HFF-Myc (cell line): ENCODE measurements at regions not wholly inside any gene's neighbourhood (a gene's known extent, or its start where the extent isn't known, plus 50 kb on each side); places are given as distances from the start of the nearest gene placed in this dataset.

Source experiments
- DNase-seq: peaks from one replicate; pipeline ENCODE4 v3.0.0-alpha.2; 2011; ENCODE audit warnings: low read depth; ENCODE audit errors: extremely low read depth
- H3K4me3 ChIP-seq: replicated peaks from 2 replicates; pipeline ENCODE4 v1.5.1; 2011; ENCODE audit warnings: low read depth, mild to moderate bottlenecking, control low read depth, low read length
- TF ChIP-seq, protein P1 (sequence below): IDR thresholded peaks from 2 replicates; pipeline ENCODE4 v1.5.1; 2012; ENCODE audit warnings: mild to moderate bottlenecking, low read depth, low read length, control low read depth; ENCODE audit errors: missing control alignments

DNA sequence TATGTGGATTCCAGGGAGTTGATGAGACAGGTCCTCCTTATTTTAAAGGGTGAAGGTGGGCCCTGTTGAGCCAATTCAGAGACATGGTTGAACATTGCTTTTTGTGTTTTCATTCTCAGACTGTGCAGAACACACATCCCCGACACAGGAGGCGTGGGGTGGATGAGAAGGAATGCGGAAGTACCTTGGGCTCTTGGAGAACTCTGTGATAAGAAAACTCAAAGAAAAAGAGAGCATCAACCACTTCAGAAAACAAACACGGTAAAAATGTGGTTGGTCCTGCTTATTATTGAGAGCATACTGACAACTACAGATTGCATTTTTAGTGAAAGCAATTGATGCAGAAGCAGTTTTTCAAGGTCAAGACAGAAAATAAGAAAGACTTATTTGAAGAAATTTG lies 659.8 kb downstream of the IRX1 start:
- TF ChIP-seq, protein P1, sequence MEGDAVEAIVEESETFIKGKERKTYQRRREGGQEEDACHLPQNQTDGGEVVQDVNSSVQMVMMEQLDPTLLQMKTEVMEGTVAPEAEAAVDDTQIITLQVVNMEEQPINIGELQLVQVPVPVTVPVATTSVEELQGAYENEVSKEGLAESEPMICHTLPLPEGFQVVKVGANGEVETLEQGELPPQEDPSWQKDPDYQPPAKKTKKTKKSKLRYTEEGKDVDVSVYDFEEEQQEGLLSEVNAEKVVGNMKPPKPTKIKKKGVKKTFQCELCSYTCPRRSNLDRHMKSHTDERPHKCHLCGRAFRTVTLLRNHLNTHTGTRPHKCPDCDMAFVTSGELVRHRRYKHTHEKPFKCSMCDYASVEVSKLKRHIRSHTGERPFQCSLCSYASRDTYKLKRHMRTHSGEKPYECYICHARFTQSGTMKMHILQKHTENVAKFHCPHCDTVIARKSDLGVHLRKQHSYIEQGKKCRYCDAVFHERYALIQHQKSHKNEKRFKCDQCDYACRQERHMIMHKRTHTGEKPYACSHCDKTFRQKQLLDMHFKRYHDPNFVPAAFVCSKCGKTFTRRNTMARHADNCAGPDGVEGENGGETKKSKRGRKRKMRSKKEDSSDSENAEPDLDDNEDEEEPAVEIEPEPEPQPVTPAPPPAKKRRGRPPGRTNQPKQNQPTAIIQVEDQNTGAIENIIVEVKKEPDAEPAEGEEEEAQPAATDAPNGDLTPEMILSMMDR = no peak
- no peak overlapping the region for H3K4me3 ChIP-seq

DNA sequence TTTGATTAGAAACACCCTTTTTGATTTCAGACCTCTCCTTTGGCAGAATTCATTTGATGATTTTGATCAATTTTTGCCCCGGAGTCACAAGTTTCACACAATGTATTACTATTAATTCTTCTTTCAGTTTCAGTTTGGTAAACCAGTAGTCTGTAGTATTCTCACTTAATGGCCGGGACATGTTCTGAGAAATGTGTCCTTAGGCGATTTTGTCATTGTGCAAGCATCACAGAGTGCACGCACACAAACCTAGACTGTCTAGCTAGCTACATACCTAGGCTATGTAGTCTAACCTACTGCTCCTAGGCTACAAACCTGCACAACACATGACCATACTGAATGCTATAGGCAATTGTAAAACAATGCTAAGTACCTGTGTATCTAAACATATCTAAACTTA lies 662.5 kb downstream of the IRX1 start:
- no peak overlapping the region for H3K4me3 ChIP-seq
- TF ChIP-seq, protein P1 = no peak
- no peak for DNase-seq

More for the DNA sequence above, 659.8 kb downstream of the IRX1 start:
- DNase-seq = no peak

DNA sequence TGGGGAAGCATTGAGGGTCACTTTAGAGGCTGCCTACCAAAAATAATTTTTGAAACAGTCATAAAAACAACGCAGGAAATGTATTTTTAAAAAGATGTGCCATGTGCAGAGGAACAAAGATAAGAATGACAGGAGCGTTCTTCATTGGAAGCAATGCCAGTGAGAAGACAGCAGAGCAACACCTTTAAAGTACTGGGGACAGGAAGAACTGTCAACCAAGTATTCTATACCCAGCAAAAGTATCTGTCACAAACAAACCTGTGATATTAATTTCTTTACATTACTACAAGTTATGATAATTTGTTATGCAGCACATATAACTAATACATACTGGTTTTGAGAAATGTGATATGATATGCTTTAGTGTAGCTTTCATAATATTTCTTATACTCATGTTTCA lies 675.6 kb downstream of the IRX1 start:
- H3K4me3 ChIP-seq = no peak overlapping the region
- no peak for DNase-seq
- TF ChIP-seq, protein P1 = no peak

DNA sequence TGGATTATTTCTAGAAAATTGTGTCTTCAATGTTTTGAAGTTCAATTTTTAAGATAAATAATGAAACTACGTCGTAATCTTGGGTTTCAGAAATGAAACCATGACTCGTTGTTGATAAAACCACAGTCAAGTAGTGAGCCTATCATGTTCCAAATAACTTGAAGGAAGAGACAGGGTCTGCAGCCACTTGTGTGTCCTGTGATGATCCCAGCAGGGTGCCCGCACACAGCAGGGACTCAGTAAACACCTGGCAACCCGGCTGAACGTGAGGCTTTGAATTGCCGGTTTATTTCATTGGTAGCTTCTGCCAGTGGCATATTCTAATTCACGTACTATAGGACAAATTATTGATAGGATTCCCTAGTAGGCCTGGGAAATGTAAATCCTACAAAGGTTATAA lies 679.6 kb downstream of the IRX1 start:
- H3K4me3 ChIP-seq = no peak overlapping the region
- DNase-seq = no peak
- TF ChIP-seq, protein P1 = no peak

DNA sequence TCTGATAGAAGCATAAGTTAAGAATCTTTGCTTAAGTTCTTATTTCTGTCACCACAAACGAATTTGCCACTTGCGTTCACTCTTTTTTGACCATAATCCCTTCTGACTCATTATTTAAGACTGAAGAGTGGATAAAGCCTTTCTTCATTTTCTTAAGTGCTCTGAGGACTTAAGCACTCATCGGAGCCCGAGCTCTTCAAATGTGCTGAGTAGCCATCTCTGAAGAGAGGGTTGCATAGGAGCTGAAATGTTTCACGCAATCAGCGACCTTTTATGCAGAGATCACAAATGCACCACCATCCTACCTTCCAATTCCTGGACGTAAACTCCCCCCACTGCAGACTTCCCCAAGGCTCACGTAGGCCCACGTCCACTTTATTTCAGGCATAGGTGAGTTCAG lies 699.2 kb downstream of the IRX1 start:
- H3K4me3 ChIP-seq = no peak overlapping the region
- TF ChIP-seq, protein P1 = no peak
- no peak for DNase-seq

DNA sequence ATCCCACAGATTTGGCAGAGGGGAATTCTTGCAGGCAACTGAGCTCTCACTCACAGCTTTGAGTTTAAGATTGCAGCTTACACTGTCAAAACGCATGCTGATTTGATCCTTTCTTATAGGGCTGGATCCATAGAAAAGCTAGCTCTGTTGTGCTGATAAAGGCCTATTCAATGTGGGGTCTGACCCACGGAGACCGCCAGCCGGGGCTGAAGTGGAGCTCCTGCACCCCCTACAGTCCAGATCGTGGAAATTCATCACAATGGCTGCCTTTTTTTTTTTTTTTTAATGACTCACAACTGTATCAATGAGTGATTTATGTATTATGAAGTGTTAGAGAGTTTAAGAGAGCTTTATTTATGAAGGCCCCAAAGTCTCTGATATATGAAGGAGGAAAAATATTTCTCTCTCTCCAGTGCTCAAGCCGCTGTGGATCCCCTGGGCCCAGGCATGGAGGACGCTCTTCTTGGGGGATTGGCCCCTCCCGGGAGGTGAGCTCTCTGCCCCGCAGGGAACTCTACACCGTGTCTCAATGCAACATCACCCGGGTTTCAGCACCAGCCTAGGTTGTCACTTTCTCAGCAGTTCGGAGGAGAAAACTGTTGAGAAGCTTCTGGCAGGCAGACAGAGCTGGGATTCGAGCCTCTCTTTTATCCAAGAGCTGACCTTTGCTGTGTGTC lies 700.2 kb downstream of the IRX1 start:
- no peak for DNase-seq
- TF ChIP-seq, protein P1 = no peak
- H3K4me3 ChIP-seq = no peak overlapping the region

DNA sequence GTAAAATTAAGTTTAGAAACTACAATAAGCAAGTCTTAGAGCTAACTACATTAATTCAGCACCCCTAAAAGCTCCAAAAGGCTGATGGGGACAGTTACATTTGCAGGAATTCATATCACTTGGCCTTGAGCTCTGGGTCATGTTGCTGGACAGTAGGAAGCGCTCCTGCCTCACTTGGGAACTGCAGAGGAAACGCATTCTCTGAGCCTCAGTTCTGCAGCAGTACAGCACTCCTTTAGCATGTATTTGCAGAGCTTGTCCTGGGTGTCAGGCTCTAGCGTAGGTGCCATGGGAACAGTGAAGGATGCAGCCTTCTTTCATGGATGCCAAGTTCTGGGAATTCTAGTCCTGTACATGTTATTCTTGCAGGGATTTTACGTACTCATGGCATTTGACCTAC lies 710.4 kb downstream of the IRX1 start:
- H3K4me3 ChIP-seq = no peak overlapping the region
- TF ChIP-seq, protein P1 = no peak
- DNase-seq = no peak
